SK-N-SH (cell line): ENCODE measurements at regions not wholly inside any gene's neighbourhood (a gene's known extent, or its start where the extent isn't known, plus 50 kb on each side); places are given as distances from the start of the nearest gene placed in this dataset.

Source experiments
- CTCF ChIA-PET: fragments of 300-600, 350-600 bp; formaldehyde crosslinking; extraction: SDS; loops from one replicate; lab custom pipeline; 2021; lab: Yijun Ruan, JAX
- POLR2A ChIA-PET: fragments of 350-600 bp; sonication (Branson Sonifier 250); formaldehyde crosslinking; extraction: SDS; loops from one replicate; lab custom pipeline; 2020; ENCODE audit warnings: antibody characterized with exemption, inconsistent platforms; lab: Yijun Ruan, JAX
- DNase-seq: peaks from one replicate; pipeline ENCODE4 v3.0.0; 2012
- H2AFZ ChIP-seq: fragments of 200-600 bp; sonication (generic); 2 replicates; pipeline ENCODE4 v1.8.1; 2016; ENCODE audit warnings: antibody characterized with exemption, mild to moderate bottlenecking, low read depth
- H3F3A ChIP-seq: fragments of 200-600 bp; sonication (generic); replicated peaks from 2 replicates; pipeline ENCODE3; 2016; ENCODE audit warnings: antibody characterized with exemption, mild to moderate bottlenecking; ENCODE audit not compliant: insufficient read depth
- H3K27ac ChIP-seq, 2 experiments: fragments of 200-500 bp in 1 of 2; fragments of 200-600 bp in 1 of 2; sonication (Bioruptor generic) in 1 of 2; sonication (generic), shearing (Covaris generic) in 1 of 2; 2 replicates each; pipeline versions ENCODE4 v1.5.1 to v1.6.1; 2014 to 2016; ENCODE audit warnings: low read depth in 2 of 2, inconsistent platforms in 1 of 2, low read length in 1 of 2, mild to moderate bottlenecking in 1 of 2, mixed read lengths in 1 of 2
- H3K27me3 ChIP-seq: fragments of 200-600 bp; sonication (generic), shearing (Covaris generic); 2 replicates; pipeline ENCODE4 v1.6.1; 2016; ENCODE audit warnings: mixed run types; ENCODE audit not compliant: insufficient read depth
- H3K36me3 ChIP-seq, 2 experiments: fragments of 200-500 bp in 1 of 2; fragments of 200-600 bp in 1 of 2; sonication (Bioruptor generic) in 1 of 2; sonication (generic) in 1 of 2; replicated peaks in 1 of 2; 2 replicates each; pipeline versions ENCODE3 to v1.5.1; 2014 to 2016; ENCODE audit warnings: low read length in 1 of 2, mild to moderate bottlenecking in 1 of 2; ENCODE audit not compliant: insufficient read depth in 2 of 2, control insufficient read depth in 1 of 2
- H3K4me1 ChIP-seq, 2 experiments: fragments of 200-500 bp in 1 of 2; fragments of 200-600 bp in 1 of 2; sonication (Bioruptor generic) in 1 of 2; sonication (generic), shearing (Covaris generic) in 1 of 2; 2 replicates each; pipeline versions ENCODE4 v1.5.1 to v1.6.1; 2014 to 2016; ENCODE audit warnings: low read depth in 1 of 2, low read length in 1 of 2, mixed run types in 1 of 2; ENCODE audit not compliant: insufficient read depth in 2 of 2, control insufficient read depth in 1 of 2
- H3K4me2 ChIP-seq: fragments of 200-600 bp; sonication (generic), shearing (Covaris generic); 2 replicates; pipeline ENCODE4 v1.6.1; 2017; ENCODE audit warnings: mixed run types
- H3K4me3 ChIP-seq, 2 experiments: fragments of 200-500 bp in 1 of 2; fragments of 200-600 bp in 1 of 2; sonication (Bioruptor generic) in 1 of 2; sonication (generic), shearing (Covaris generic) in 1 of 2; 2 replicates each; pipeline versions ENCODE4 v1.5.1 to v1.8.1; 2014 to 2016; ENCODE audit warnings: low read depth in 2 of 2, inconsistent platforms in 1 of 2, low read length in 1 of 2, mild to moderate bottlenecking in 1 of 2, mixed read lengths in 1 of 2, moderate library complexity in 1 of 2
- H3K79me2 ChIP-seq: fragments of 200-600 bp; sonication (generic); 2 replicates; pipeline ENCODE4 v1.8.1; 2017; ENCODE audit warnings: mild to moderate bottlenecking; ENCODE audit not compliant: insufficient read depth
- H3K9ac ChIP-seq: fragments of 200-600 bp; sonication (generic); 2 replicates; pipeline ENCODE4 v1.6.1; 2017; ENCODE audit warnings: mixed run types
- H3K9me2 ChIP-seq: fragments of 200-600 bp; sonication (generic); 2 replicates; pipeline ENCODE4 v1.6.1; 2017; ENCODE audit warnings: mixed run types
- H3K9me3 ChIP-seq: fragments of 200-600 bp; sonication (generic); 2 replicates; pipeline ENCODE4 v1.6.1; 2017; ENCODE audit warnings: mixed run types, mild to moderate bottlenecking, moderate library complexity
- H4K20me1 ChIP-seq: fragments of 200-600 bp; sonication (generic); 2 replicates; pipeline ENCODE4 v1.6.1; 2017; ENCODE audit warnings: mild to moderate bottlenecking, mixed run types; ENCODE audit not compliant: insufficient read depth
- EP300 ChIP-seq, 2 experiments: IDR thresholded peaks; 2 replicates each; pipeline versions ENCODE4 v1.4.0 to v1.6.1; 2012; ENCODE audit warnings: borderline replicate concordance in 1 of 2, low read depth in 1 of 2, low read length in 1 of 2
- FOSL2 ChIP-seq: IDR thresholded peaks from 2 replicates; pipeline ENCODE4 v1.4.0; 2012; ENCODE audit warnings: low read depth, mild to moderate bottlenecking, moderate library complexity, borderline replicate concordance
- GATA2 ChIP-seq: sonication (generic); formaldehyde crosslinking; IDR thresholded peaks from 2 replicates; pipeline ENCODE4 v1.5.0; 2020; ENCODE audit warnings: mild to moderate bottlenecking, missing genetic modification reagents
- JUND ChIP-seq: IDR thresholded peaks from 2 replicates; pipeline ENCODE4 v1.4.0; 2012
- NFIC ChIP-seq: IDR thresholded peaks from 2 replicates; pipeline ENCODE4 v1.4.0; 2012; ENCODE audit warnings: borderline replicate concordance
- POLR2AphosphoS5 ChIP-seq: IDR thresholded peaks from 2 replicates; pipeline ENCODE4 v1.6.1; 2012; ENCODE audit warnings: low read depth, low read length
- RCOR1 ChIP-seq: fragments of 150-350 bp; IDR thresholded peaks from 2 replicates; pipeline ENCODE4 v1.6.1; 2017; ENCODE audit warnings: antibody characterized with exemption, low read length
- RXRA ChIP-seq: IDR thresholded peaks from 2 replicates; pipeline ENCODE4 v1.4.0; 2012; ENCODE audit warnings: low read depth, mild to moderate bottlenecking, borderline replicate concordance
- SMC3 ChIP-seq: IDR thresholded peaks from 2 replicates; pipeline ENCODE4 v1.6.1; 2012; ENCODE audit warnings: low read depth, low read length, improper control_type of control experiment
- WGBS: methylation state at CpG from one replicate; pipeline ENCODE4 v1.1.6; 2017; ENCODE audit warnings: low lambda C conversion rate; 5-methylcytosine and 5-hydroxymethylcytosine counted together

- WGBS = 83% methylated on average over 7 of the region's 7 CpGs
- Histone ChIP-seq H3K79me2 (no peaks in the 10 kb centered on the region), H3K9me3 (no peaks in the 10 kb centered on the region), H3K27me3 (no peaks in the 10 kb centered on the region), H3K4me2 (no peak overlapping the region), H4K20me1 (no peaks in the 10 kb centered on the region), H3K27ac (no peak overlapping the region), H3K4me1 (no peaks in the 10 kb centered on the region; a peak in 1 of 4 replicates), H3K36me3 (no peaks in the 10 kb centered on the region), H2AFZ (no peak overlapping the region), H3K4me3 (no peak overlapping the region)
- CTCF ChIA-PET = no interaction called here
- POLR2A ChIA-PET = no interaction called here
- DNase-seq = no peak
- no peak for TF ChIP-seq EP300 (IDR thresholded peaks at IDR 0.05; ENCODE audit: borderline replicate concordance in 1 of 2, low read depth in 1 of 2, low read length in 1 of 2)
- no peak for TF ChIP-seq RXRA
- no peak for TF ChIP-seq SMC3
- TF ChIP-seq, all 33 proteins: peak for 0
- no peaks in the 10 kb centered on the region for H3K9me2 ChIP-seq
- H3F3A ChIP-seq = no peaks in the 10 kb centered on the region
- H3K9ac ChIP-seq = no peak overlapping the region
Observed at GRCh38 chr6:155994086-155994485, 538.4 kb upstream of the NOX3 start.

GRCh38 chr6:155993240-155993639 is 537.6 kb upstream of the NOX3 start:
- WGBS = 68% methylated on average over 6 of the region's 6 CpGs

GRCh38 chr6:155985660-155986138 is 530.1 kb upstream of the NOX3 start:
- Histone ChIP-seq H3F3A (no peaks in the 10 kb centered on the region), H3K9me3 (no peaks in the 10 kb centered on the region), H3K27me3 (no peaks in the 10 kb centered on the region), H3K9ac (no peak overlapping the region), H3K27ac (peak overlapping the region in 1 of 2 experiments; percentile 22; a peak in 1 of 4 replicates), H3K4me2 (no peak overlapping the region), H2AFZ (no peak overlapping the region), H3K36me3 (no peaks in the 10 kb centered on the region), H3K4me1 (peaks cover 0 to 9% of the 10 kb centered on the region in 2 experiments; a peak in 1 of 4 replicates), H4K20me1 (no peaks in the 10 kb centered on the region), H3K9me2 (no peaks in the 10 kb centered on the region), H3K79me2 (no peaks in the 10 kb centered on the region), H3K4me3 (no peak overlapping the region)
- TF ChIP-seq FOSL2 (no peak), GATA2 (CRISPR knock-in tag) (no peak), SMC3 (no peak), NFIC (no peak)
- 83% methylated on average over 3 of the region's 3 CpGs for WGBS
- POLR2A ChIA-PET = no interaction called here
- CTCF ChIA-PET = no interaction called here
- no peak for DNase-seq

More at GRCh38 chr6:155993240-155993639, 537.6 kb upstream of the NOX3 start:
- Histone ChIP-seq H3F3A (no peaks in the 10 kb centered on the region), H3K9me3 (no peaks in the 10 kb centered on the region), H3K79me2 (no peaks in the 10 kb centered on the region), H3K4me2 (no peak overlapping the region), H3K27me3 (no peaks in the 10 kb centered on the region), H3K9ac (no peak overlapping the region), H3K4me3 (no peak overlapping the region), H4K20me1 (no peaks in the 10 kb centered on the region), H2AFZ (no peak overlapping the region), H3K36me3 (no peaks in the 10 kb centered on the region), H3K4me1 (no peaks in the 10 kb centered on the region; a peak in 1 of 4 replicates), H3K9me2 (no peaks in the 10 kb centered on the region), H3K27ac (no peak overlapping the region)
- TF ChIP-seq EP300 (IDR thresholded peaks at IDR 0.05; ENCODE audit: borderline replicate concordance in 1 of 2, low read depth in 1 of 2, low read length in 1 of 2) (no peak), NFIC (no peak), POLR2AphosphoS5 (no peak), RCOR1 (no peak), JUND (no peak)
- no peak for DNase-seq
- ChIA-PET CTCF (interaction anchor here (1.2 kb wide), 1 partner anchor 13 kb away, joined by 3 read pairs; no protein-coding TSS in a partner anchor), POLR2A (no interaction called here)
